ENCODE measurements at regions not wholly inside any gene's neighbourhood (a gene's known extent, or its start where the extent isn't known, plus 50 kb on each side); places are given as distances from the start of the nearest gene placed in this dataset.

- TF ChIP-seq CTCF (IDR thresholded peaks at IDR 0.05): no peak
- Histone ChIP-seq H3K27ac (no peak overlapping the region), H3K4me1 (peaks cover 0 to 23% (median 11%) of the 10 kb centered on the region in 9 donors), H3K4me3 (no peak overlapping the region), H3K36me3 (no peaks in the 10 kb centered on the region), H3K27me3 (no peaks in the 10 kb centered on the region), H3K9me3 (peaks cover 0 to 13% (median 0%) of the 10 kb centered on the region in 11 donors)
- intact Hi-C loops (cut with DNase I): no loop called here
- no peak for DNase-seq
- WGBS, 2 donors: 92 to 96% methylated on average over 3 of the region's 3 CpGs
- ATAC-seq: no peak
Observed at GRCh38 chr11:19635332-19635731, 77.3 kb upstream of the NAV2 start.

- H3K4me1 ChIP-seq: peaks cover 0 to 32% (median 17%) of the 10 kb centered on the region in 9 donors
Observed at GRCh38 chr11:19633276-19633675, 79.4 kb upstream of the NAV2 start.

GRCh38 chr11:19632499-19632834 lies 80.2 kb upstream of the NAV2 start:
- intact Hi-C loops (cut with DNase I): loop anchor here in 1 of 10 donors (5.0 kb wide), 1 partner anchor 40 kb away; no protein-coding TSS in a partner anchor
- H3K4me1 ChIP-seq: peaks cover 0 to 41% (median 24%) of the 10 kb centered on the region in 9 donors
- ATAC-seq: no peak
- H3K9me3 ChIP-seq: peaks cover 0 to 13% (median 0%) of the 10 kb centered on the region in 11 donors
- 50 to 52% methylated on average over 3 of the region's 3 CpGs for WGBS, 2 donors
- no peaks in the 10 kb centered on the region for H3K27me3 ChIP-seq
- H3K4me3 ChIP-seq: no peak overlapping the region
- no peak for TF ChIP-seq CTCF (IDR thresholded peaks at IDR 0.05)
- no peak overlapping the region for H3K27ac ChIP-seq
- no peak for DNase-seq
- no peaks in the 10 kb centered on the region for H3K36me3 ChIP-seq

More at GRCh38 chr11:19633276-19633675, 79.4 kb upstream of the NAV2 start:
- Histone ChIP-seq H3K36me3 (no peaks in the 10 kb centered on the region), H3K27me3 (no peaks in the 10 kb centered on the region), H3K9me3 (peaks cover 0 to 13% (median 0%) of the 10 kb centered on the region in 11 donors), H3K4me3 (no peak overlapping the region), H3K27ac (peak overlapping the region in 1 of 10 donors; percentile 4)
- intact Hi-C loops (cut with DNase I): loop anchor here in 1 of 10 donors (5.0 kb wide), 1 partner anchor 39 kb away; no protein-coding TSS in a partner anchor
- no peak for TF ChIP-seq CTCF (IDR thresholded peaks at IDR 0.05)
- DNase-seq: peak in 1 of 2 donors; percentile 38
- WGBS, 2 donors: 48 to 72% methylated on average over 7 of the region's 7 CpGs
- ATAC-seq: peak; percentile 32 to 86 (median 66)

- Histone ChIP-seq H3K4me3 (no peak overlapping the region), H3K36me3 (no peaks in the 10 kb centered on the region), H3K27ac (no peak overlapping the region), H3K4me1 (peaks cover 0 to 41% (median 24%) of the 10 kb centered on the region in 9 donors), H3K9me3 (peaks cover 0 to 13% (median 0%) of the 10 kb centered on the region in 11 donors), H3K27me3 (no peaks in the 10 kb centered on the region)
- no peak for TF ChIP-seq CTCF (IDR thresholded peaks at IDR 0.05)
- ATAC-seq (no peak), DNase-seq (no peak)
- WGBS, 2 donors: 73 to 75% methylated on average over 9 of the region's 9 CpGs
- intact Hi-C loops (cut with DNase I): loop anchor here in 1 of 10 donors (5.0 kb wide), 1 partner anchor 40 kb away; no protein-coding TSS in a partner anchor
Observed at GRCh38 chr11:19631712-19632498, 80.7 kb upstream of the NAV2 start.

All from heart right ventricle (tissue), 16 donors.